Stimulated activated CD4-positive, alpha-beta T cell treated with anti-CD3 and anti-CD28 coated beads, Interleukin-4, amount 100 ng/mL, for 1 hour (primary cell): ENCODE measurements at regions not wholly inside any gene's neighbourhood (a gene's known extent, or its start where the extent isn't known, plus 50 kb on each side); places are given as distances from the start of the nearest gene placed in this dataset.

Experiments
- DNase-seq: peaks from one replicate; pipeline ENCODE4 v3.0.0-alpha.2; 2020

DNA sequence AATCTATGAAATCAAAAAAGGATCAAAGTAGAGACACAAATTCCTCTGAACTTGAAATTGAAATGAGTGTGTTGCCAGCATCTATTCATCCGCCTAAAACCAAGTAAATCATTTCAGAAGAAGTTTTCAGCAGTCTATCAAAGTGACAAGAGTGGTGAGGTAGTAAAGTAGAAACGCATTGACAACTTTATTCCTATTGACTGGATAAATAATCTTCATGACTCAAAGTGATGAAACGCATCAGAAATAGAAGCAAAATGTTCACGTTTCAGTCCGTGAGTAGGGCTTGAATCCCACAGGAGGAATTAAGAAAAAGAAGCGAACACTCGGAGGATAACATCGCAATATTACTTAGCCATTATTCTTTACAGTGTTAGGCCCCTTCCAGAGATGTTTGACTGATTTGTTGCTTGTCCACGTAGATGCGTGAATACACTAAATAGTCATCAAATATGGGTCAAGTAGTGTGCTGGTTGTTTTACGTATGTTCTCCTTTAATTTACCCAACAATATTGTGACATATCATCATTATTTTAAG is 314.4 kb downstream of the PLK2 start:
- no peak for DNase-seq

DNA sequence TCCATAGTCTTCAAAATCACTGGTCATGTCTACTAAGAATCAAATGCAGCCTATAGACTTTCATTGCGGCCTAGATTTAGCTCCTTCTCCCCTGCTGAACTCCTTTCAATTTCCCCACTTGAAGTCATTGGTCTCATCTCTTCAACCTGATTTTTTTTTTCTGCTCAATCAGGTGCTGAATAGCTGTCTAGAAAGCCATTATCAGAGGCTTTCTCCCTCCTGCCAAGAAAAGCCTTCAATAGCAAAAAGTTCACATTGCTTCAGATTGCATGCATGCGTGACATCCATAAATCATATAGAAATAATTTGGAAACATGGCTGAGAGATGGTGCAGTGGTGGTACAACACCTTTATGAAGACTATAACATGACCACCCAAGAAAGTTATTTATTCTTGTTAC is 316.2 kb downstream of the PLK2 start:
- no peak for DNase-seq

DNA sequence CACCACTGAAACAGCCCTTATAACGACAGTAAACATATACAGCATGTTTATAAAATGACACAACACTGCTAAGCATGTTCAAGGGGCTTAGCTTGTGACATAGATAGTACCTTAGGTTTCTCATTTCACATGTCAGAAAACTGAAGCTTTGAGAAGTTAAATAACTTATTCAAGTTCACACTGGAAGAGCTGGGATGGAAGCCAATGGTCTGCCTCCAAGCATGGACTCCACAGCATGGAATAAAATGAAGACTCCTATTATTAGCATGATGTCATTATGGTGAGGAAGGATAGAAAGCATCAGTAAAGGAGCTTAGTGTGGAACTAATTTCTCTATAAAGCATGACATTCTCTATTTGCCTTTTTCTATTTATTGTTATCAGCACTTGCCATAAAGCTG is 316.7 kb downstream of the PLK2 start:
- no peak for DNase-seq

DNA sequence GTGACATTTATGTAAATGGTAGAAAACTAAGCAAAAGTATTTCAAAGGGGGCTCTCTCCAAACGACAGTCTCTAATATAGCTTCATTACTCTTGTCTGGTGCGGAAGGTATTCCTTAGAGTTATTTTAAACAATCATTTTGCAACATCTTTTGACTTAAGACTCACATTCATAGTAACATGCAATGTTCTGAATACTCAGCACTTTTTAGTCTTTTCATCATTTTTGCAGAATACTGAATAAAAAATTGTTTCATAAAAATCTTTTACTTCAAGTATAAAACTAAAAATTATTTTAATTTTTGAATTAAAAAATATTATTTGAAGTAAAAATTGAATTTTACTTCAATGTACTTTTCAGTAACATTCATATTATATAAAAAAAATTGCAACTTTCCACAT is 321.1 kb downstream of the PLK2 start:
- DNase-seq: no peak

DNA sequence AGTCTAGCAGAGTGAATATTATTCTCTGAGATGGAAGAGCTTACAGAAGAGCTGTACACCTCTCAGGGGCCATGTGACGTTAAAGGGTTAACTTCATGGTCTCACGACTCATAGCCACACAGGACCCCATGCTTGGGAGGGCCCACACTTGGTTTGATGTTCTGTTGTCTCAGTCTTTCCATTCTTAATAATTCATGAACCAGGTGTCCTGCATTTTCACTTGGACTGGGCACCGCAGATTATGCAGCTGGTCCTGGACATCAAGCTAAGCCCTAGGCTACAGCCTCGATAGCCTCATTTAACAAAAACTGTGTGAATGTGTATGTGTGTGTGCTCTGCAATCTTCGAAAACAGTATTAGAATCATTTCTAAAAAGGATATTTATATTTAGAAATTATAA is 323.5 kb downstream of the PLK2 start:
- no peak for DNase-seq

DNA sequence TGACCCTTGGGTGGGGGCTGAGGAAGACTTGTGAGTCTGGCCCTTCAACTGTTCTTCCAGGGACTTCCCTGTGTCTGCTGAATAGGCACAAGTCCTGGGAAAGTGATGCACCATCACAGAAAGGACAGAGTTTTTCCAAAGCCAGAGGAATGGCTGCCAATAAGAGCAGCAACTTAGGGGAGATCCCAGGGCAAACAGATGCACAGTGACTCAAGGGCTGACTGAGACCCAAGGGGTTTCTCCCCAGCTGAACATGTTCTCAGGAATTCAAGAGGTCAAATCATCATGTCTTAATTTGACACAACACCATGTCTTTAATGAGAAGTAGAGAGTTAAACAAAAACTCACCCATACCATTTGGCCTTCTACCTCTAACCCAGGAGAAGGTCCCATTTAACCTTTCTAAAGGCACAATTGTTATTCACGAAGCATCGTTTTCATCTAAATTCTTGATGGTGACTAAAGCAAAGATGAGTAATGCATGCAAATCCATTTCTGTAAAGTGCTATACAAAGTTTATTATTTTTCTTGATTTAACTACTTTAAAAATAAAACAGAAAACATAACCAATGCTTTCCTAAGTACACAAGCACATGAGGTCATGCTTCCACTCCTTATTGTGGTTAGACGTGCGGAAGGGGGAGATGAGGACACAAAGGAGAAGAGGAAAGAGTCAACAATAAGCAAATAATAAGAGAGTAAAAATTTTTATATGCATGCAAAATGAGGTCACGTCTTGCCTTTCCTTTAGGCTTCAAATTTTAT is 324.1 kb downstream of the PLK2 start:
- DNase-seq: no peak

DNA sequence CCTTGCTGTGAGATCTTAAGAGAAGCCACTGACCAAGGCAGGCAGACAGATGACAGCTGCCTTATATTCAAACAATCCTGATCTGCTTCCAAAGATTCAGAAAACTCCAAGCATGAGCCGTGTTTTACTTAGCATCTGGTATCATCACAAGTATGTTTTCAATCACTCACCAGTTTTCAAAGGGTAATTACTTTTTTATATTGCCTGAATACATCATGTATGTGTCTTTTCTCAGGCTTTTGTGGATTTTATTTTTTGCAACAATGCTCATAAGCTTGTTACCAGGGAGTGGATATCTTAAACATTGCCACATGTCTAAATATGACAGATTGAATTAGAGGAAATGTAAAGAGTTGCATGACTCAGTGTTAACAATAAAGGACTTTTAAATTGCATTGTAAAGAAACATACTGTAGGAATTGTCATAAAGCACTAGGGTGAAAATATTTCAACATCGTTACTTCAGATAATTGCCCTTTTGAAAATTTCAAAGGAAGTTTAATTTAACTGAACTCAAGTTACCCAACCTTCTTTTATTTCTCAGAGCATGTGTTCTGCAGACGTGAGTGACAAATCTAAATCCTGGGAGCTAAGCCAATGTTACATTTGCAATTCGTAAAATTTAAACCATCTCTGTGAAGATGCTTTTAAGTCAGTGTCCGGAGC is 326.1 kb downstream of the PLK2 start:
- DNase-seq: no peak

DNA sequence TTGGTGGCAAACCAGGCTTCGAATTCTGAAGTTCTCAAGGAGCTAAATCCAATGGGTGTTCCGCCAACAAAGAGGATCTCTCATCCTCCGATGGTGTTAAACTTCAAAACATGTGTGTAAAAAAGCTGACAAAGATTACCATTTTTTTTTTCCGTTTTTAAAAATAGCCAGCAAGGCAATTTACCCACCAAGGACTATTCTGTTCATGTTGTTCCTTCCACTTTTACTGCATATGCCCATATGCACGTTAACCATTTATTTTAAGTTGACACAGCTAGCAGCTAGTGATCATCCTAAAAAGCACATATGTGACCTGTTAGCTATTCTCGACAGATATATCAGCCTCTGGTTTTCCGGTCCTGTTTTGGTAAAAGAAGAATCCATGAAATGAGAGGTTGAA is 326.7 kb downstream of the PLK2 start:
- no peak for DNase-seq

DNA sequence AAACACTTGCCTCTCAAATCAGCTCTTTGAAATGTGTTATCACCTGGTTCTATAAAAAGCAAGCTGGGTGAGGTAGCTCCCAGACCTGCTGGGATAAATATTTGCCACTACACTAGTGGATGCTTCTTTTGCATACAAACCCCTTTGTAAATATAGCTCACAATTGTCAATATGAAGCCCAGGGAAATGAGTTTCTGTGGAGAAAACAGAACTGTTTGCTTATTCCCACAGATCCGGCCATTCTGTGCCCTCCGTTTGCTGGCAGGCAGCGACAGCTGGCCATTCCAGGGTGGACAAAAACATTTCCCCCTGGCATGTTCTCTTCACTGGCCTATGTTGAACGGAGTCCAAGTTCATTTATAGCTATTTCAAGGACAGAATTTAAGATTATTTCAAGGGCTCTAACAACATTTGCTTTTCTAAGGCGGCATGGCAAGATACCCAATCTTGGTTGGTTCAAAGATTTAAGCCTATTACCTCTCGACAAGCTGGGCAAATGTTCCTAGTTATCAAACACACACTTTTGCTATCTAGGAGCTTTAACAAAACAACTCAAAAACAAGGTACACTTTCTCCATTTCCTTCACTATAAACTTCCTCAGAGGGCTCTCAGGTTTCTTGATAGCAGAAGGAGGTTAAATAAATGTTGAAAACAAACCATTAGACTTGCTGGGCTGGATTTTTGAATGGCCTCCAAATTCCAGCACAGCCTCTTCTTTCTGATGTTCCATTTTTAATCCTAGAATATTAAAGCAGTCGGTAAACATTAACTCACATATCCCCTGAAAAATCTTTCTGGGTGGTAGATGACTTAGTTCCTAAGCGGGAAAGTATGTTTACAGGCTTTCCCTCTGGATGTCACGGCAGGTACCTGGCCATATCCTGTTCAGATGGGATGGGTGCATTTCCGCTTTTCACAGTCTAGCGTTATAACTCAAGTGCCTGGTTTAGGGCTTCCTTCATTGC is 332.3 kb downstream of the PLK2 start:
- no peak for DNase-seq

DNA sequence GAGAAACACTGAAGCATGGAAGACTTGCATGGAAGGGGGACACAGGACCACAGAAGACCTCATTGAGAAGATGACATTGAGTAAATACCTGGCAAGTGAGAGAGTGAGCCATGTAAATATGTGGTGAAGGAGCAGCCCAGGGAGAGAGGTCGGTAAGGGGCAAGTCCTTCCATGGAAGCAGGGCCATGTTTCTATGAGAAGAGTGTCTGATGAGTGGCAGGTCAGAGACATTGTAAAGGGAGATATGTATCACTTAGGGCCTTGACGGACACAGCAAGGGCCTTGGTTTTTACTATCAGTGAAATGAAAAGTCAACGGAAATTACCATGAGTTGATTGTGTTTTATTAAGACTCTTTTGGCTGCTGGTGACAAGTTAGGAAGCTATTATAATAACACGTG is 336.4 kb downstream of the PLK2 start:
- no peak for DNase-seq

DNA sequence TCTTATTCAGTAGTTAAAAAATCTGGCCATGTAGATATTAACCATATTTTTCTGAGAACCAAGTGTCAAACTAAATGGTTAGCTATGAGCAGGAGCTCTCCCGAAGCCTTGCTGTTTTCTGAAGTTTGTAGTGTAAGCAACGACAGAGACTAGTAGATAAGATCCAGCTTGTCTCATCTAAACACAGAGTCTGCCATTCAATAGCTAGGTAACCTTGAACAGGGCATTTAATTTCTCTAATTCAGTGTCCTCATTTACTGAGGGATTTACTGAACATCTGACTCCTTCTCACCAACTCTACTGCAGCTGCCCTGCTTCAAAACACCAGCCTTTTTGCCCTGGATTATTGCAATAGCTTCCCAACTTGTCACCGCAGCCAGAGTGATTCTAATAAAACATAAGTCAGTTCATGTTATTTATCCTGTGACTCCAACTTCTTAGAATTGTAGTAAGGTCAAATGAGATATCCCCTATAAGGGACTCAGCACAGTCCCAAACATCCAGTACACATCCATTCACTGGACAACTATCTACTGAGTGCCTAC is 337.0 kb downstream of the PLK2 start:
- no peak for DNase-seq

DNA sequence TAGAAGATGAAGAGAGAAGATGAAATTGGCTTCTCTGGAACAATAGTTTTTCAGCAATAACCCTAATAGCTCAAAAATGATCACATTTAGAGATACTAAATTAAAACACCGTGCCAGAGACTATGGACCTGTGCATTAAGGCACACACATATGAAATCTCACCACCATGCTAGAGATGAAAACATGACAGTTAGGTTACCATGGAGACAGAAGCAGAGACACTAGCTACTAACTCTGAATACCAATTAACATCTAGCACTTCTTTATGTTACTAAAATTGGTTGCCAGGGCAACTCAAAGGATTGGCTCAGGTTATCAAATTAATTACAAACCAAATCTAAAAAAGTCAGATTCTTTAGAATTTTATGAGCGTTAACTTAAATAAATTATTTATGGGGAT is 337.7 kb downstream of the PLK2 start:
- no peak for DNase-seq

DNA sequence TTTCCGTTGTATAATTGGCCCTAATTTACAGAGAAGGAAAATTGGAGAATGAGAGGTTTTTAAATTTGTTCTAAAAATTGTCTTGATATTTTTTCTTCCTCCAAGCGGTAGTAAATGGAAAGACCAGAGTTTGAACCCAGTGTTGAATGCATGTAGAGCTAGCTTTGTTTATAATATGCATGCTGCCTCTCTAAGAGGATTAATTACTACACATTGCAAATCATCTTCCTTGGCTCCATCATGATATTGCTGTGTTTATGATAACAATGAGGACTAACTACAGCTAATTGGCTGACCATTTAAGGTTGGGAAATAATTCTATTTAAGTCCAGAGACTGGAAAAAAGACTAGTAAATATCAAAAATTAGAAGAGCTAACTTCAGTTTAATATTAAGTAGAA is 338.5 kb downstream of the PLK2 start:
- DNase-seq: no peak

DNA sequence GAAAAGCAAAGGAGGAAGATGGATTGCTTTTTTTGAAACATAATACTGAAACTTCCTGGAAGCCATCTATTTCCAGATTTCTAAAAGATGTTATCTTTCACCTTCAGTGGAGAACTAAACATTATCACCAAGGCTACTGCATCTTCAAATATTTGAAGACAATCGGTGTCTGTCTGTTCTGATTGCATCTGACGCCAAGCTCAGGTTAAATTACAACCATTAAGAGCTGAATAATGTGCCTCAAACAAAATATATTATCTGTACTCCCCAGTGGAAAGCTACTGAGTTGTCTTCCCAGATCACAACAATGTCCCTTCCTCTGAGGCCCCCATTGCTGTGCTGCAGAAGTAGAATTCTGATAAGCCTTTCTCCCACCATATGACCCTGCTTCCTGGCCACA is 342.3 kb downstream of the PLK2 start:
- no peak for DNase-seq

DNA sequence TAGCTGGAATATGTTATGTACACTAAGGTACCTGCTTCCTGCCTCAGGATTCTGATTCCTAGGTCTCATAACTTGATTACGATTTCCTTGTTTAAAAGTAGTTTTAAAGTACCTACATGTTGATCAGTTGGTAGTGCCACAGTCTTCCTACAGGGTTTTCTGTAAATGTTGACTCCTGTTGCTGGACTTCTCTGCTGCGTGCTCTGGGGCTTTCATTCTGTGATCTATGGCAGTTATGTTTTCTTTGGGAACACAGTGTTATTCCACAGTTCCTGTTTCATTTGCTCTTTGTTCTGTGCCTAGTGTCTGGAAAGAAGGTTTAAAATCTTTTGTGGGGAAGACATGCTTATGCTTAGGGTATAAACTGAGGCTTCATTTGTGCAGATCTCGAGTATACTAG is 343.5 kb downstream of the PLK2 start:
- DNase-seq: no peak

DNA sequence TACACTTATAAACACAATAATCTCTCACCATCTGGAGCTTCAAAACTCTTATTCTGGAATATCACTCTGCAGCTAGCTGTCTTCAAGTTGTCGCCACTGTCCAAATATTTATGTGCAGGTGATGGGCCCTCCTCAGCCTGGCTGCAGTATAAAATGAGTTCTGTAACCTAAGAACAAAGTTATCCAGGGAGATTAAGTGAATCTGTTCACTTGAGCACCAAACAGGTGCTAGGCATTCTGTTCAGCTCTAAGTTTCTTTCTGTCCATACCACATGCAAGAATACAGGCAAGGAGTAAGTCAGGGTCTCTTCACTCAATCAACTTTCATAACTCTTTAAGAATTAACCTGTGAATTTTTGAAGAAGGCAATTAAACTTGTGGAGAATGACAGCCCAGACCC is 344.1 kb downstream of the PLK2 start:
- DNase-seq: no peak

DNA sequence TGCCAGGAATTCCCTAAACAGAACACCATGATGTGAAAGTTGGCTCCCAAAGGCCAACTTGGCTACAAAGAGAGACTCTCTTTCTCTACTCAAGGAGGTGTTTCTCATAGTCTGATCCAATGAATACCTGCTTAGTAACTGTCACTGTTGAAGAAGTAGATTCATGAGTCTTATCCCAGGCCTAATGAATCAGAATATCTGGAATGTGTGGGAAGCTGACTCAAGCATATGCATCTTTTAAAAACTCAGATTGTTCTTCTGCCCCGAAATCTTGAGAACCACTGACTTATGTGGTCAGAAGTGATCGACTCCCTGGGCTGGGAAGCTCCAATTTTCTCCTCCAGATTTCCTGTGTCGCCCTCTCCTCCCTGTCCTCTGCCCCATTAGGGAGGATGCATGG is 345.6 kb downstream of the PLK2 start:
- DNase-seq: no peak

DNA sequence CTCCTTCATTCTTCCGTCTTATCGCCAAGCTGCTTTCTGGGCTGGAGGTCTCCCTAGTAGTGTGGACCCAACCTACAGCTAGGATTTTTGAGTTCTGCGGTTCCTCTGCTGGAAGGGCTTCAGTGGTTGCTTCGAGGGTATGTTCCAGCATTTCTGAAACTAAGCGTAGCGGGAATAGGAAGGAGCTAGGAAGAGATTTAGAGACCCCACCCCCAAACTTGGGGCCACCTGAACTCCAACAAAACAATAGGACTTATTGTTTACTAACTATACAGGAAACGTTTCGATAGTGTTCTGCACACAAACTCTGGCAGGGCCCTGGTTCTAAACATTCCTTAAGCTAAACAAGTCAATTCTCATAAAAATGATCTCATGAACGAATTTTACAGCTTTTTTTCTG is 346.7 kb downstream of the PLK2 start:
- no peak for DNase-seq

DNA sequence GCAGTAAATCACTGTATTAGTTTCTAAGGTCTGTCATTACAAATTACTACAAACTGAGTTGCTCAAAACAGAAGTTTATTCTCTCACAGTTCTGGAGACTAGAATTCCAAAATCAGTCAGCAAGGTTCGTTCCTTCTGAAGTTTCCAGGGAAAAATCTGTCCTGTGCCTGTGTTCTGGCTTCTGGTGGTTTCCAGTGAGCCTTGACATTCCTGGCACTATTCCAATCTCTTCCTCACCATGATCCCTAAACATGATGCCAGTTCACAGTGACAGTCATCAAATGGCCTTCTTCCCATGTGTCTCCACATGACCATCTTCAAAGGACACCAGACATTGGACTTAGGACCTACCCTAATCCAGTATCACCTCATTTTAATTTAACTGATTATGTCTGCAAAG is 351.4 kb downstream of the PLK2 start:
- DNase-seq: no peak

DNA sequence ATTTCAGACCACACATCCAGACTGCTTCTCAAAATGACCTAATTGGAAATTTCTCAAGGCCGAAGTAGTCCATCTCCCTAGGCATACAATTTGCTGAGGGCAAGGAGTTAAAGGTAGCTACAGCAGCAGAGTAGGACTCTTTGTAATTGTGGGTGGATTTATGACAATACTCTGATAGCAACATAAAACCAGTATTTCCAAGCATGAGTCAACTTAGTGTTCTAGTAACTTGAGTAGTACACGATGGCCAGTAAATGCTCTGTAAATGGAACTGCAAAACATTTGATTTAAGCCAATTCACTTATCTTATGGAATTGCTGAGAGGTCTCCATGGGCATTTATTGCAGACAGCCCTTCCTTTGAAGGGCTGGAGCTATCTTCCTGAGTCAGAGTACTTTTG is 352.2 kb downstream of the PLK2 start:
- DNase-seq: no peak

DNA sequence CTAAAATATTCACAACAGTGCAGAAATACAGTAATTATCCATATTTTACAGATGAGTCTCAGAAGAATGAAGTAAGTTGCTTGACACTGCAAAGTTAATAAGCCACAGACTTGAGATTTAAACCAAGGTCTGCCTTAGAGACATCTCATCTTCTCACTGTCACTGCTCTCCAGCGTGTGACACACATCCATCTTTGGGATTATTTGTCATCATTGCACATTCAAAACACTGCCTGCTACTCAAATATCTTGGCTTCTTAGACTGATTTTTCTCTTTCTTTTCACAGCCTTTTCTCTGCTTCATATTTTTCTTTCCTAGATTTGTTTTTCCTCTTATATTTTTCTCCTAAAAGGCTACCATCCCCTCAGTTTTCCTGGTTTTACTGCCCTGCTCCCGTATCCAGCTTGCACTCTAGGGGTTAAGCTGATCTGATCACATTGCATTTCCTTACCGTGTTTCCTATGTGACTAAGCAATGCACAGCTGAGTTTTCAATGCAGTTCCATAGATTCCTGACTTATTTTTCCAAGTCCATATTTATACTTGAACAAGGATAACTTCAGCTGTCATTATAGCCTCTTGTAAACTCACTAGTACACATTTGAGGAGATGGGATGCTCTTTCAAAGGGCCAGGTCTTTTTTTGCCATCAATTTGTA is 353.0 kb downstream of the PLK2 start:
- no peak for DNase-seq

DNA sequence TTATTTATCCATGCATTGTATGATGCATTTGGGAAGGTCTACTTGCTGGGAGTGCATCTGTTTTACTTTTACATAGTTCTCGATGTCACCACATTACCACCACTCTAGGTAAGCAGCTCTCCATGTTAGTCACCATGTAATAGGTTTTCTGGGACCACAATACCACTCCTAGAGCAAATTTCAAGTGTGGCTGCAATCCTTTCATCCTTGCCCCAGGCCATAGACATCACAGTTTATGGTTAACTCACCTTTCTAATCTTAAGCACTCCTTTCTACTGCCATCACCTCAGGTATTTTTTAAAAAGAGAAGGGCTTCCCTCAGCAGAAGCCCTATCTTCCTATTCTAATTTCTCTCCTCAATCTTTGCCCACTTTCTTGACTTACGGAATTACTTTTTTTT is 354.1 kb downstream of the PLK2 start:
- DNase-seq: no peak

DNA sequence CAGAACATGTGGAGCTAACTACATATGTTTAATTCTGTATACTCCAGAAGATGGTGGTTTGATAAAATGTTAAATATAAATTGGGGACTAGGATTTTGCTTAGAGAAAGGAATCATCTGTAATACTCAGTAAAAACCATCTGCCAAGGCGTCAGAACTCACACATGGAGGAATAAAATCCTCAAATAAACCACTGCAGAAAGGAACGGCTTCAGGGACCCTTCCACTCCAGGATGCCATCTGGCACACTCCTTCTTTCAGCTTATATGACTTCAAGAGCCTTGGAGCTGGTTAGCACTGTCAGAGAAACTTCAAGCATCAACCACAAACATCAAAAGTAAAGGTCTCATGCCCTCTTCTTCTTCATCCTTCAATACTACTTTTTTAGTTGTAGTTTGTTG is 360.6 kb downstream of the PLK2 start:
- DNase-seq: no peak
